HEK293T (cell line): ENCODE measurements at regions not wholly inside any gene's neighbourhood (a gene's known extent, or its start where the extent isn't known, plus 50 kb on each side); places are given as distances from the start of the nearest gene placed in this dataset.

Source experiments
- CTCF ChIA-PET: fragments of 350-600 bp; formaldehyde crosslinking; extraction: SDS; loops from one replicate; lab custom pipeline; 2021; ENCODE audit warnings: antibody characterized with exemption, inconsistent platforms; lab: Yijun Ruan, JAX
- POLR2A ChIA-PET: fragments of 350-600 bp; formaldehyde crosslinking; extraction: SDS; loops from one replicate; lab custom pipeline; 2020; ENCODE audit warnings: antibody characterized with exemption, inconsistent platforms; lab: Yijun Ruan, JAX
- DNase-seq: peaks from one replicate; pipeline ENCODE4 v3.0.0; 2012; ENCODE audit warnings: mixed read lengths; ENCODE audit errors: extremely low spot score
- ARNT ChIP-seq: fragments of 450-650 bp; IDR thresholded peaks from 2 replicates; pipeline ENCODE4 v1.6.1; 2017; ENCODE audit warnings: mild to moderate bottlenecking
- BHLHE40 ChIP-seq: fragments of 450-650 bp; IDR thresholded peaks from 2 replicates; pipeline ENCODE4 v1.6.1; 2016; ENCODE audit warnings: mild to moderate bottlenecking, moderate library complexity, borderline replicate concordance
- CTBP1 ChIP-seq: fragments of 450-650 bp; IDR thresholded peaks from 2 replicates; pipeline ENCODE4 v1.6.1; 2016; ENCODE audit warnings: borderline replicate concordance
- ELF4 ChIP-seq: fragments of 450-650 bp; IDR thresholded peaks from 2 replicates; pipeline ENCODE4 v1.6.1; 2017; ENCODE audit warnings: antibody characterized with exemption
- FOXA1 ChIP-seq: fragments of 450-650 bp; IDR thresholded peaks from 2 replicates; pipeline ENCODE4 v1.6.1; 2016; ENCODE audit warnings: mild to moderate bottlenecking
- FOXK2 ChIP-seq: fragments of 450-650 bp; IDR thresholded peaks from 2 replicates; pipeline ENCODE4 v1.6.1; 2016; ENCODE audit warnings: mild to moderate bottlenecking
- FOXM1 ChIP-seq: fragments of 450-650 bp; IDR thresholded peaks from 2 replicates; pipeline ENCODE4 v1.6.1; 2017; ENCODE audit warnings: mild to moderate bottlenecking, borderline replicate concordance
- HDGF ChIP-seq: fragments of 450-650 bp; IDR thresholded peaks from 2 replicates; pipeline ENCODE4 v1.6.1; 2017; ENCODE audit warnings: antibody characterized with exemption, borderline replicate concordance
- L3MBTL2 ChIP-seq: fragments of 450-650 bp; conservative IDR thresholded peaks from 2 replicates; pipeline ENCODE4 v1.6.1; 2016; ENCODE audit warnings: mild to moderate bottlenecking
- LEF1 ChIP-seq: fragments of 450-650 bp; IDR thresholded peaks from 2 replicates; pipeline ENCODE4 v1.6.1; 2017; ENCODE audit warnings: mild to moderate bottlenecking, borderline replicate concordance
- NFRKB ChIP-seq: fragments of 450-650 bp; IDR thresholded peaks from 2 replicates; pipeline ENCODE4 v1.6.1; 2016; ENCODE audit warnings: mild to moderate bottlenecking, moderate library complexity
- PKNOX1 ChIP-seq: fragments of 450-650 bp; IDR thresholded peaks from 2 replicates; pipeline ENCODE4 v1.6.1; 2016
- SP1 ChIP-seq: fragments of 450-650 bp; IDR thresholded peaks from 2 replicates; pipeline ENCODE4 v1.6.1; 2017
- SUZ12 ChIP-seq: fragments of 450-650 bp; IDR thresholded peaks from 2 replicates; pipeline ENCODE4 v1.6.1; 2016; ENCODE audit warnings: mild to moderate bottlenecking
- TARDBP ChIP-seq: fragments of 450-650 bp; IDR thresholded peaks from 2 replicates; pipeline ENCODE4 v1.6.1; 2016
- ZNF384 ChIP-seq: fragments of 450-650 bp; IDR thresholded peaks from 2 replicates; pipeline ENCODE4 v1.6.1; 2016

- ChIA-PET CTCF (no interaction called here), POLR2A (no interaction called here)
- no peak for TF ChIP-seq ARNT
- no peak for TF ChIP-seq LEF1
- no peak for TF ChIP-seq ZNF384
- DNase-seq = no peak
Observed at GRCh38 chr16:50991436-50991835, 159.6 kb downstream of the SALL1 start.

DNA sequence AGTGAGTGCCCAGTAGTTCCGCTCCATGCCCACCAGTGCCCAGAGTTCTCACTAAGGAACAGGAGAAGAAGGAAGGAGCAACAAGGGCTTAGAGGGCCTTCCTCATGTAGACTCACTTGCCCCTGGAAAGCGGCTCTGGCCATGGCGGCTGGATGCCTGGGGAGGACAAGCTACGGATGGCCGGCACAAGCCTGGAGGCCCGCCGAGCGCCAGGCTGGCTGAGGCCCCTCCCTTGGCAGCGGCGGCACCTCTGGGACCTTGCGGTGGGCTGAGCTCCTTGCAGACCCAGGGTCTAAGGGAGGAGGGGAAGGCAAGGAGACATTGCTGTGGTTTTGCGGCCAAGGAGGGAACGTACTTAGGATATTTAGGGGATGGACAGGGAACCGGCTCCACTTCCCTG, 160.1 kb downstream of the SALL1 start:
- CTCF ChIA-PET = no interaction called here
- TF ChIP-seq L3MBTL2 (no peak), ELF4 (no peak), SUZ12 (no peak), CTBP1 (no peak), LEF1 (no peak), HDGF (no peak), FOXM1 (no peak), ARNT (no peak), FOXK2 (no peak), FOXA1 (no peak), NFRKB (no peak), BHLHE40 (no peak), PKNOX1 (no peak), SP1 (no peak), ZNF384 (no peak), TARDBP (no peak)
- POLR2A ChIA-PET = no interaction called here
- DNase-seq = no peak

- no peak for TF ChIP-seq L3MBTL2
- TF ChIP-seq CTBP1 = no peak
- no peak for TF ChIP-seq FOXK2
- TF ChIP-seq ZNF384 = no peak
- no peak for TF ChIP-seq BHLHE40
- TF ChIP-seq FOXM1 = no peak
- TF ChIP-seq NFRKB = no peak
- TF ChIP-seq FOXA1 = no peak
- no peak for TF ChIP-seq ARNT
- no peak for TF ChIP-seq HDGF
- no peak for TF ChIP-seq SUZ12
- no peak for TF ChIP-seq SP1
- TF ChIP-seq PKNOX1 = no peak
- TF ChIP-seq ELF4 = no peak
- no peak for TF ChIP-seq TARDBP
- TF ChIP-seq LEF1 = no peak
- ChIA-PET POLR2A (no interaction called here), CTCF (no interaction called here)
- no peak for DNase-seq
Observed at GRCh38 chr16:50989047-50989446, 162.0 kb downstream of the SALL1 start.

DNA sequence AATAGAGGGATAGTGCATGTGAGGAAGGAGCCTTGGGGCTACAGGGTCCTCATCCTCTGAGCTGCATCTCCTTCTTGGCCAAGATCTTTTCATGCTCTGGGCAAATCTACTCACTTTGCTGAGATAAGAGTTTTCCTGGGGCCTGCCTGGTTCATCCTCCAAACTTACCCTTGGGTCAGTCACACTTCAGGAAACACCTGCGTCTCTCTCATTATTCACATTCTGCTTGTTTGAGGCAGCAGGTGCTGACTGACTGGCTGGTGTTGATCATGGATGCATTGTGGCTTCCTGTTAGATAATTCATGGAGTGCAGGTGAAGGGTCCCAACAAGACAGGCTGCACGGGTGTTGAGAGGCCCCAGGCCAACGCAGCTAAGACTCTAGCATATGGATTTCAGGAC, 162.6 kb downstream of the SALL1 start:
- POLR2A ChIA-PET = no interaction called here
- no peak for TF ChIP-seq FOXA1
- TF ChIP-seq L3MBTL2 = no peak
- TF ChIP-seq BHLHE40 = no peak
- TF ChIP-seq TARDBP = no peak
- TF ChIP-seq HDGF = no peak
- no peak for TF ChIP-seq ZNF384
- no peak for TF ChIP-seq NFRKB
- TF ChIP-seq PKNOX1 = no peak
- TF ChIP-seq FOXM1 = no peak
- TF ChIP-seq CTBP1 = no peak
- TF ChIP-seq SP1 = no peak
- no peak for TF ChIP-seq SUZ12
- no peak for TF ChIP-seq FOXK2
- no peak for TF ChIP-seq ELF4
- no peak for TF ChIP-seq LEF1
- no peak for TF ChIP-seq ARNT
- no peak for DNase-seq
- CTCF ChIA-PET = no interaction called here

GRCh38 chr16:50986453-50986852, 164.6 kb downstream of the SALL1 start:
- DNase-seq = no peak
- CTCF ChIA-PET = no interaction called here
- TF ChIP-seq FOXA1 (no peak), BHLHE40 (no peak), ARNT (no peak), FOXM1 (no peak), ELF4 (no peak), L3MBTL2 (no peak), ZNF384 (no peak), CTBP1 (no peak), TARDBP (no peak), SP1 (no peak), SUZ12 (no peak), HDGF (no peak), FOXK2 (no peak), PKNOX1 (no peak), NFRKB (no peak)
- POLR2A ChIA-PET = no interaction called here

- no peak for DNase-seq
- TF ChIP-seq PKNOX1 (no peak), SP1 (no peak), FOXK2 (no peak), ARNT (no peak), NFRKB (no peak), TARDBP (no peak), CTBP1 (no peak)
- POLR2A ChIA-PET = no interaction called here
- CTCF ChIA-PET = no interaction called here
Observed at GRCh38 chr16:50985733-50986132, 165.3 kb downstream of the SALL1 start.
